Omental fat pad (tissue), 3 donors: ENCODE measurements at regions not wholly inside any gene's neighbourhood (a gene's known extent, or its start where the extent isn't known, plus 50 kb on each side); places are given as distances from the start of the nearest gene placed in this dataset.
"Not testable (repeated sequence)": the region's sequence is repeated elsewhere in the genome, so short reads cannot be mapped to it uniquely, and the experiment has no call there.

Experiments used
- ATAC-seq: fragments of 150-250 bp; one replicate; pipeline ENCODE4 v1.9.1; 2016; ENCODE audit warnings: mild to moderate bottlenecking, moderate library complexity; ENCODE audit not compliant: low FRiP score
- DNase-seq: peaks from one replicate; pipeline ENCODE4 v3.0.0-alpha.2; 2019; ENCODE audit warnings: low spot score
- TF ChIP-seq, protein P1 (sequence below), 3 donors: fragments of 450-650 bp; IDR thresholded peaks; one replicate each; pipeline ENCODE4 v1.5.1; 2016 to 2017; ENCODE audit warnings: antibody characterized with exemption in 3 of 3, mild to moderate bottlenecking in 3 of 3, moderate library complexity in 2 of 3

DNA sequence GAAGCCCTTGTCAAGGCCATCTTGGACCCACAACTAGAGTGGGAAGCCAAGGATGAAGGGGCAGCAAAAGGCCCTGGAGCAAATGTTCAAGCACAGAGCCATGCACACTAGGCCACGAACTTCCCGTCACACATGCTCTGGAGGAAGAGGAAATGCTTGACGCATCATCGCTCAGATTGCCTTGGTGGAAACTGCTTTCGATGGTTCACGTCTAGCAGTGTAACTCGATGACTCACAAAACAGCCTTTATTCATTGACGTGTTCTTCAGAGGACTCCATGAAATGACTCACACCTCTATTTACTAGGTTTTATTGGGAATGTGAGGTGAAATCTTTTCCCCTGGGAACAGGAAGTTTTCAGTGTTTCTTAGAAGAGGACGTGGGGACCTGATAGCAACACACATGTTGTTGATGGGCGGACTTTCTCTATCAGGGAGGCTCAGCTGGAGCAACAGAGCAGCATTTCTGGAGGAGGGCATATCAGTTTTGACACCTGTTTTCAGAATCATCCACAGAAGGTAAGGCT is 79.8 kb upstream of the FLT1 start:
- ATAC-seq (peak; percentile 55), DNase-seq (no peak)
- TF ChIP-seq, protein P1, sequence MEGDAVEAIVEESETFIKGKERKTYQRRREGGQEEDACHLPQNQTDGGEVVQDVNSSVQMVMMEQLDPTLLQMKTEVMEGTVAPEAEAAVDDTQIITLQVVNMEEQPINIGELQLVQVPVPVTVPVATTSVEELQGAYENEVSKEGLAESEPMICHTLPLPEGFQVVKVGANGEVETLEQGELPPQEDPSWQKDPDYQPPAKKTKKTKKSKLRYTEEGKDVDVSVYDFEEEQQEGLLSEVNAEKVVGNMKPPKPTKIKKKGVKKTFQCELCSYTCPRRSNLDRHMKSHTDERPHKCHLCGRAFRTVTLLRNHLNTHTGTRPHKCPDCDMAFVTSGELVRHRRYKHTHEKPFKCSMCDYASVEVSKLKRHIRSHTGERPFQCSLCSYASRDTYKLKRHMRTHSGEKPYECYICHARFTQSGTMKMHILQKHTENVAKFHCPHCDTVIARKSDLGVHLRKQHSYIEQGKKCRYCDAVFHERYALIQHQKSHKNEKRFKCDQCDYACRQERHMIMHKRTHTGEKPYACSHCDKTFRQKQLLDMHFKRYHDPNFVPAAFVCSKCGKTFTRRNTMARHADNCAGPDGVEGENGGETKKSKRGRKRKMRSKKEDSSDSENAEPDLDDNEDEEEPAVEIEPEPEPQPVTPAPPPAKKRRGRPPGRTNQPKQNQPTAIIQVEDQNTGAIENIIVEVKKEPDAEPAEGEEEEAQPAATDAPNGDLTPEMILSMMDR (IDR thresholded peaks at IDR 0.05): no peak

DNA sequence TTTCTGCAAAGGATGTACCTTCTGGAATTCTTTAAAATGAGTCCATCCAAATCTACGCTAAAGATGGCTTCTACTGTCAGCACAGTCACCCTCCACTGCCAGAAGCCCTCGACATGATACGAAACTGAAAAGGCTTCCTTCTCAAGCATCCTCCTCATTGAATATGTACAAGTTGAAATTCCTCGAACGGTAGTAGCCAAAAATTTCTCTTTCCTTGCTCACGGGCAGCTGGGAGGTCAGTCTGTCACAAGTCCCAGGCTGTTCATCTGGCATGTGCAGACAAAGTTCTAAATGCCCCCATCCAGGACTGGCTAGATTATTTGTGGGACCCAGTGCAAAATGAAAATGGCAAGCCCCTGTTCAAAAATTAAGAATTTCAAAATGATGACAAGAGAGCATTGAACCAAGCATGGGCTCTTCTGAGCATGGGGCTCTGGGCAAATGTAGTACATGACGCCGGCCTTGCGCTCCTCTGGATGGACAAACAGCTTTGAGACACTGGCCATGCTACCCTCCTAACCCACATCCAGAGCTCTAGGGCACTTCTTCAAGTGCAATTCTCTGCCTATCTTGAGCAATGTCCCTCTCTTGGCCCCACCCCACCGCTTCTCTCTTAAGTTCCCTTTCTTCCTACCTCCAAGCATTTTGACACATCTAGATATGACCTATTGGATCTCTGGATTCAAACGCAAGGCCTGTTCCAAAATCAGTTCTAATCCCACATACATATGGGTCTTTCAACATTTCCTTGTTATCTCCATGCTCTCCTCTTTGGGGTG is 78.9 kb upstream of the FLT1 start:
- ATAC-seq (no peak), DNase-seq (no peak)
- TF ChIP-seq, protein P1 (IDR thresholded peaks at IDR 0.05): no peak

DNA sequence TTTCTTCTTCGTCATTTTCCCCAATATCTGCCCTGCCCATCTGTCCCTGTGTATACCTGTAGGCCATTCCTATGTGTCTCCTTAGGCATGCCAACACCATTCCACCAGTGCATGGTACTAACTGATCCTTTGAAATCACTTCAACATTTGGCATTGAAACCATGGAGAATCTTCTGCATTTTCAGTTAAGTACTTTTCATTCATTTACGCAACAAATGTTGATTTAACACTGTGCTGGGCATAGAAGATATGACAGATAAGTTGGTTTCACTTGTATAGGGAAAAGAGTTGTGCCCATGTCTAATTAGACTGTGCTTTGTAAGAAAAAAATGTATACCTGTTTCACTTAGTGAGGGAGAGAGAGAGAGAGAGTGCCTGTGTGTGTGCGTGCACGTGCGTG is 77.9 kb upstream of the FLT1 start:
- DNase-seq: no peak
- TF ChIP-seq, protein P1 (IDR thresholded peaks at IDR 0.05): no peak
- no peak for ATAC-seq

DNA sequence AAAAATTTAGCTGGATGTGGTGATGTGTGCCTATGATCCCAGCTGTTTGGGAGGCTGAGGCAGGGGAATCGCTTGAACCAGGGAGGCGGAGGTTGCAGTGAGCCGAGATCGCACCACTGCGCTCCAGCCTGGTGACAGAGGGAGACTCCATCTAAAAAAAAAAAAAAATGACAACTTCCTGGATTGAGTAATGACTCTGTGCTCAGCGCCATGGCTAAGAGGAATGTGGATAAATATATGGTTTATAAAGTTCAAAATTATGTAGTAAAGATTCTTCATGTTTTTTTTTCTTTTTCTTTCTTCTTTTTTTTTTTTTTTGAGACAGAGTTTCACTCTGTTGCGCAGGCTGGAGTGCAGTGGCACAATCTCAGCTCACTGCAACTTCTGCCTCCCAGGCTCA is 75.4 kb upstream of the FLT1 start:
- not testable (repeated sequence) for ATAC-seq, DNase-seq

DNA sequence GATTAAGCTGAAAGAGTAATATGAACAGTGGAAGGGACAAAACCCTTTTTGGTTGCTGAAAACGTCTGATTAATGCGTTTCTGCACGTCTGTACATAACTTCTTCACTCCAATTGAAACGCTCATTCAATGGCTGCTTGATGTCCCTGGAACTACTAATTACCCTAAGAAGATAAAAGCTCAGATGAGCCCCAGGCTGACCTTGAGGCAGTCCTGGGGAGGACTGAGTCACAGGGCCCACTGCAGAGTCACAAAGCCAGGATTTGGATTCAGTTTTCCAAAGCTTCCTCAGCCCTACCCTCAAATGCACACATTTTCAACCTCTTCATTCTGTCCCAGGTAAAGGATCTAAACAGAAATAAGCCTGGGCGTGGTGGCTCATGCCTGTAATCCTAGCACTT is 75.0 kb upstream of the FLT1 start:
- no peak for ATAC-seq
- TF ChIP-seq, protein P1 (IDR thresholded peaks at IDR 0.05): no peak

DNA sequence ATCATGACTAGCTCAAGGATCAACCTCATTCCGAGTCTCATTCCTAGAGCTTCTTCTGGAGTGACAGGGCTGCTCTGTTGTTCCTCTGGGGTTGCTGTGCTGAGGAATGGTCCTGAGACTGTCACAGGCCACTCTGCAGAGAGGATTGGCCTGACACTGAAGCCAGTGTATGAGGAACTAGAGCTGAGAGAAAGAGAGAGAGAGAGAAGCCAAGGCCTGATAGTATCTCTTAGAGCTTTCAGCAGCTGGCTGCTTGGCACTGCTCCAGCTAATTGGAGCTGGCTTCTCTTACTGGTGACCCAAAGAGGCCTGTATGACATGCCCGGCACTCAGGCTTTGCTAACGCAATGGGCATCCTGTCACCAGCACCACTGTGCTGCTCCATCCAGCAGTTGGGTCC is 73.4 kb upstream of the FLT1 start:
- ATAC-seq: no peak
- no peak for DNase-seq
- TF ChIP-seq, protein P1 (IDR thresholded peaks at IDR 0.05): no peak

More for the DNA sequence above, 75.0 kb upstream of the FLT1 start:
- DNase-seq: no peak

DNA sequence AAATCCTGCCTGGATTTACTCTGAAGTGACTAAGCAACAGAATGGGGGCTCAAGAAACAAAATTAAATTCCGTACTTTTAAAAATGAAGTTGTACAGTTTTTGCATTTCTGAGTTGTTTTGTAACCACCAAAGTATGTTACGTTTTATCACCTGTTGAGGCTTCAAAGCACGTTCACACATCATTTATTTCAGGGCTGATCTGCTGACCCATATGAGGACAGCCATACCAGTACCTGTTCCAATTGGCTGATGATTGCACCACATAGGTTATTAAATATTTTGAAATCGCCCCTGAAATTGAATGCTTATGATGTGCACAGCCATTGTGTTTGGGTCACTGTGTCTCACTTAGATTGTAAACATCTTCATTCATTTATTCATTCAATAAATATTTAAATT is 72.0 kb upstream of the FLT1 start:
- no peak for ATAC-seq
- TF ChIP-seq, protein P1 (IDR thresholded peaks at IDR 0.05): no peak
- no peak for DNase-seq
